GM12874 (cell line): ENCODE measurements at regions not wholly inside any gene's neighbourhood (a gene's known extent, or its start where the extent isn't known, plus 50 kb on each side); places are given as distances from the start of the nearest gene placed in this dataset.

Experiments
- CTCF ChIP-seq: IDR thresholded peaks from 2 replicates; pipeline ENCODE4 v1.5.1; 2011; ENCODE audit warnings: low read depth, mild to moderate bottlenecking, control low read depth, low read length, moderate library complexity; ENCODE audit not compliant: insufficient read depth

- TF ChIP-seq CTCF: no peak
Observed at GRCh38 chr2:200179151-200179550, 127.3 kb upstream of the SPATS2L start.

DNA sequence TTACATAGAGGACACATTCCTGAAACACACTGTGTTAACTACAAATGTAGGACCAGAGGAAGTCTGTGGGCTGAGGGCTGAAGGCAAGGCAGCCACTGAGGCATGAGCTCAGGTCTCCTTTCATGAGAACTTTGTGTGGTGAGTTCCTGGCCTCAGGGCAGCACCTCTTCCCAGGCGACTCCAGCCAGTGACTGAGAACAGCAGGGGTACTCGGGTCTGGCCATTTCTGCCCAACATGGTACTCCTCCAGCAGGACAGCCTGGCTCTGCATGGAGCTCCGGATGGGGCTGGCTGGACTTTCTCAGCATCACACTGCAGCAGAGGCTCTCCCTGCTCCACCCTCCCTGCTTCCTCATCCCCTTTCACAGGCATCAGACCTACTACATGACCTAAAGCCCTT is 125.5 kb upstream of the SPATS2L start:
- TF ChIP-seq CTCF: no peak

DNA sequence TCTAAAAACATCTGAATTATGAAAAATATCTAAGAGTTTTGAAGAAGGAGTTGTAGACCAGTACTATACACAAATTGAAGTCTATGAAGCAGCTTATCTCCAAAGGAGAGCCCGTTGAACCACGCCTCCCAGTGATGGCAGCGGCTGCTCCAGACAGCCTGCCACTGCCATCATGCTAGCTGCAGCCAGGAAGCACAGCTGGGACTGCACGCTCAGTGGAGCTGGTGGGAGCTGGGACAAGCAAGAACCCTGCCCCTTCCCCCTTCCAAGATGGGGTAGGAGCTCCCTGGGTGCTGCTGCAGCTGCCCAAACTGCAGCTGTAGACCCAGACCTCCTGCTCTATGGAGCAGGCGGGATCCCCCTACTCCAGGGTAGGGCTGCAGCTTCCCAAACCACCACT is 124.7 kb upstream of the SPATS2L start:
- no peak for TF ChIP-seq CTCF

- TF ChIP-seq CTCF: no peak
Observed at GRCh38 chr2:200184748-200185627, 121.5 kb upstream of the SPATS2L start.

DNA sequence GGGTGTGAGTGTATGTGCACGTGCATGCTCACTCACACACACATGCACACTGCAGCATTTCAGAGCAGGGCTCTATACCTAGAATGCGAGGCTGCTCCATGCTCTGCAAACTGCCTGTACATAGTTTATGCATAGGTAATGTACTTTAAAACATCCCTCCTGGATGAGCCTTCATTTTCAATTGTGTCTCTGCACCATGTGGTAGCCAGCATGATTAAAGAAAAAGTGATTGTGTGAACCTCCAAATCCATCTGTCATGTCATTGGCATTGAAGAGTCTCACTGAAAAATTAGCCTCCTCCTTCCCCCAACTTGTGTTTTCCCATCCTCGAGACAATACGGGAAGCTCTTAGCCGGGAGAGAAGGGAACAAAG is 120.9 kb upstream of the SPATS2L start:
- no peak for TF ChIP-seq CTCF

- no peak for TF ChIP-seq CTCF
Observed at GRCh38 chr2:200186002-200186401, 120.5 kb upstream of the SPATS2L start.

GRCh38 chr2:200188876-200189275 is 117.6 kb upstream of the SPATS2L start:
- no peak for TF ChIP-seq CTCF
